ENCODE measurements at regions not wholly inside any gene's neighbourhood (a gene's known extent, or its start where the extent isn't known, plus 50 kb on each side); places are given as distances from the start of the nearest gene placed in this dataset.

DNA sequence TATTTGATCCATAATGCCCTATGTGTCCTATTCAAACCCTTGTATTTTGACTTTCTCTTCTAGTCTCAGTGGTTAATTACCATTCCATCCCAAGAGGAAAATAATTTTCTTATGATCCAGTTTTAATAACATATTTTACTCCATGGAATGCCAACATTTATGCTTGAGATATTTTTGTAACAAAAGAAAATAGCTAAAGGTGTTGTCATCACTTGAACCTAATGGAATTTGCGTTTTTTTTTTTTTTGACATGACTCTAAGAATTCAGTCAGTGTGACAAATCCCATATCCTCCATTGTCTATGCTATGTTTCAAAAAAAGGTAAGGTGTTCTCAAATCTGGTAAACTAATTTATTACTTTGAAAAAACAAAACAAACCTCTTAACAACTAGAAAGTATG, 324.1 kb upstream of the ADAMTS5 start:
- no CpG with 5 or more reads among the region's 1 CpG for WGBS (ENCODE audit: insufficient coverage)
- intact Hi-C loops (cut with micrococcal nuclease), result no loop called here
- Histone ChIP-seq H3K9ac (ENCODE audit: insufficient read depth, low read length, poor library complexity, severe bottlenecking) (no peak overlapping the region), H3K27ac (ENCODE audit: low read depth in 1 of 2, low read length in 2 of 2) (no peak overlapping the region), H3K4me3 (replicated peaks in 1 of 3; ENCODE audit: low read depth in 2 of 3, low read length in 3 of 3) (no peak overlapping the region), H4K20me1 (ENCODE audit: insufficient read depth, low read length) (no peaks in the 10 kb centered on the region), H3K36me3 (replicated peaks in 1 of 2; ENCODE audit: control insufficient read depth in 1 of 2, insufficient read depth in 2 of 2, low read length in 2 of 2) (no peaks in the 10 kb centered on the region), H3K4me1 (ENCODE audit: control insufficient read depth in 1 of 2, insufficient read depth in 2 of 2, low read length in 2 of 2) (no peaks in the 10 kb centered on the region), H2AFZ (ENCODE audit: insufficient read depth, low read depth, low read length, poor library complexity, severe bottlenecking) (no peak overlapping the region), H3K79me2 (ENCODE audit: insufficient read depth, low read length) (no peaks in the 10 kb centered on the region), H3K27me3 (ENCODE audit: control insufficient read depth in 2 of 2, insufficient read depth in 2 of 2, low read length in 2 of 2) (no peaks in the 10 kb centered on the region), H3K4me2 (replicated peaks; ENCODE audit: extremely low read depth, low read length, poor library complexity, severe bottlenecking) (no peak overlapping the region), H3K9me3 (replicated peaks in 1 of 2; ENCODE audit: control insufficient read depth in 1 of 2, insufficient read depth in 1 of 2, low read length in 2 of 2) (peaks cover 0 to 13% of the 10 kb centered on the region in 2 donors)
- no peaks in the 10 kb centered on the region for H3K4me1 Mint-ChIP-seq
- peaks cover 2 to 16% (median 5%) of the 10 kb centered on the region in 7 donors for H3K9me3 Mint-ChIP-seq
- no peak overlapping the region for H3K27ac Mint-ChIP-seq
- DNase-seq, result no peak
- H3K36me3 Mint-ChIP-seq, result no peaks in the 10 kb centered on the region
- H3K27me3 Mint-ChIP-seq (ENCODE audit: low read depth in 3 of 3), result peaks cover 0 to 1% (median 0%) of the 10 kb centered on the region in 3 donors
- H3K4me3 Mint-ChIP-seq, result no peak overlapping the region
- TF ChIP-seq, protein P1, sequence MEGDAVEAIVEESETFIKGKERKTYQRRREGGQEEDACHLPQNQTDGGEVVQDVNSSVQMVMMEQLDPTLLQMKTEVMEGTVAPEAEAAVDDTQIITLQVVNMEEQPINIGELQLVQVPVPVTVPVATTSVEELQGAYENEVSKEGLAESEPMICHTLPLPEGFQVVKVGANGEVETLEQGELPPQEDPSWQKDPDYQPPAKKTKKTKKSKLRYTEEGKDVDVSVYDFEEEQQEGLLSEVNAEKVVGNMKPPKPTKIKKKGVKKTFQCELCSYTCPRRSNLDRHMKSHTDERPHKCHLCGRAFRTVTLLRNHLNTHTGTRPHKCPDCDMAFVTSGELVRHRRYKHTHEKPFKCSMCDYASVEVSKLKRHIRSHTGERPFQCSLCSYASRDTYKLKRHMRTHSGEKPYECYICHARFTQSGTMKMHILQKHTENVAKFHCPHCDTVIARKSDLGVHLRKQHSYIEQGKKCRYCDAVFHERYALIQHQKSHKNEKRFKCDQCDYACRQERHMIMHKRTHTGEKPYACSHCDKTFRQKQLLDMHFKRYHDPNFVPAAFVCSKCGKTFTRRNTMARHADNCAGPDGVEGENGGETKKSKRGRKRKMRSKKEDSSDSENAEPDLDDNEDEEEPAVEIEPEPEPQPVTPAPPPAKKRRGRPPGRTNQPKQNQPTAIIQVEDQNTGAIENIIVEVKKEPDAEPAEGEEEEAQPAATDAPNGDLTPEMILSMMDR (IDR thresholded peaks at IDR 0.05), result no peak

DNA sequence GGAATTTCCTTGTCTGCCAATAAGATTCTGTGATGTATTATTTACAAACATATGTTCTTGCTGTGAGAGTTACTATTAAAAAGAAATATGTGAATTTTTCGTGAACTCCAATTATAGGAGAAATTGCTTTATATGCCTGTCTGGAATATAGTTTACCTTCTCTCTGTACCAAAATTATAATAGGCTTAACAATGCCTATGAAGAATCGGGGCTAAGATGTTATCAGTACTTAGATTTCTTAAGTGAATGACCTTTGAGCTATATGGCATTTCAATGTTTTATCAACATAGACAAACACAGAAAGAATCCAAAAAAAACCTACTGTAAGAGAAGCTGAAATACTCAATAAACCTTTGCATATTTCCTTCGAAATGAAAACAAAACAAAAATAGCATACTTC, 323.1 kb upstream of the ADAMTS5 start:
- no peak overlapping the region for H3K27ac Mint-ChIP-seq
- Histone ChIP-seq H3K9ac (ENCODE audit: insufficient read depth, low read length, poor library complexity, severe bottlenecking) (no peak overlapping the region), H3K27me3 (ENCODE audit: control insufficient read depth in 2 of 2, insufficient read depth in 2 of 2, low read length in 2 of 2) (no peaks in the 10 kb centered on the region), H3K36me3 (replicated peaks in 1 of 2; ENCODE audit: control insufficient read depth in 1 of 2, insufficient read depth in 2 of 2, low read length in 2 of 2) (no peaks in the 10 kb centered on the region), H4K20me1 (ENCODE audit: insufficient read depth, low read length) (no peaks in the 10 kb centered on the region), H3K4me3 (replicated peaks in 1 of 3; ENCODE audit: low read depth in 2 of 3, low read length in 3 of 3) (no peak overlapping the region), H3K9me3 (replicated peaks in 1 of 2; ENCODE audit: control insufficient read depth in 1 of 2, insufficient read depth in 1 of 2, low read length in 2 of 2) (peaks cover 0 to 4% of the 10 kb centered on the region in 2 donors), H3K4me2 (replicated peaks; ENCODE audit: extremely low read depth, low read length, poor library complexity, severe bottlenecking) (no peak overlapping the region), H3K4me1 (ENCODE audit: control insufficient read depth in 1 of 2, insufficient read depth in 2 of 2, low read length in 2 of 2) (no peaks in the 10 kb centered on the region), H2AFZ (ENCODE audit: insufficient read depth, low read depth, low read length, poor library complexity, severe bottlenecking) (no peak overlapping the region), H3K27ac (ENCODE audit: low read depth in 1 of 2, low read length in 2 of 2) (no peak overlapping the region), H3K79me2 (ENCODE audit: insufficient read depth, low read length) (no peaks in the 10 kb centered on the region)
- intact Hi-C loops (cut with micrococcal nuclease), result no loop called here
- H3K36me3 Mint-ChIP-seq, result no peaks in the 10 kb centered on the region
- WGBS (ENCODE audit: insufficient coverage), result no CpG with 5 or more reads among the region's 3 CpGs
- H3K27me3 Mint-ChIP-seq (ENCODE audit: low read depth in 3 of 3), result peaks cover 0 to 1% (median 0%) of the 10 kb centered on the region in 3 donors
- peaks cover 0 to 8% (median 5%) of the 10 kb centered on the region in 7 donors for H3K9me3 Mint-ChIP-seq
- H3K4me1 Mint-ChIP-seq, result no peaks in the 10 kb centered on the region
- no peak for DNase-seq
- TF ChIP-seq, protein P1 (IDR thresholded peaks at IDR 0.05), result no peak
- H3K4me3 Mint-ChIP-seq, result no peak overlapping the region
